ENCODE measurements at regions not wholly inside any gene's neighbourhood (a gene's known extent, or its start where the extent isn't known, plus 50 kb on each side); places are given as distances from the start of the nearest gene placed in this dataset.

- Mint-ChIP-seq H3K36me3 (no peaks in the 10 kb centered on the region), H3K27me3 (peaks cover 3% of the 10 kb centered on the region), H3K27ac (no peak overlapping the region), H3K4me3 (no peak overlapping the region), H3K4me1 (ENCODE audit: unreplicated experiment) (peaks cover 8% of the 10 kb centered on the region), H3K9me3 (no peaks in the 10 kb centered on the region)
- no peak for DNase-seq (ENCODE audit: extremely low spot score, unreplicated experiment)
- TF ChIP-seq CTCF (conservative IDR thresholded peaks at IDR 0.05), result no peak
Measured at GRCh38 chr1:214107322-214108096, 119.7 kb downstream of the PROX1 start.

GRCh38 chr1:214108097-214108446 is 120.3 kb downstream of the PROX1 start:
- no peak for DNase-seq (ENCODE audit: extremely low spot score, unreplicated experiment)
- no peak for TF ChIP-seq CTCF (conservative IDR thresholded peaks at IDR 0.05)
- H3K9me3 Mint-ChIP-seq, result no peaks in the 10 kb centered on the region
- no peaks in the 10 kb centered on the region for H3K36me3 Mint-ChIP-seq
- H3K27ac Mint-ChIP-seq, result no peak overlapping the region
- no peak overlapping the region for H3K4me3 Mint-ChIP-seq
- H3K27me3 Mint-ChIP-seq, result peaks cover 3% of the 10 kb centered on the region
- peaks cover 8% of the 10 kb centered on the region for H3K4me1 Mint-ChIP-seq (ENCODE audit: unreplicated experiment)

GRCh38 chr1:214111796-214112195 is 124.0 kb downstream of the PROX1 start:
- H3K36me3 Mint-ChIP-seq, result no peaks in the 10 kb centered on the region
- H3K27me3 Mint-ChIP-seq, result peaks cover 3% of the 10 kb centered on the region
- H3K4me3 Mint-ChIP-seq, result no peak overlapping the region
- no peak for TF ChIP-seq CTCF (conservative IDR thresholded peaks at IDR 0.05)
- no peak overlapping the region for H3K27ac Mint-ChIP-seq
- no peak for DNase-seq (ENCODE audit: extremely low spot score, unreplicated experiment)
- peaks cover under 1% of the 10 kb centered on the region for H3K9me3 Mint-ChIP-seq
- H3K4me1 Mint-ChIP-seq (ENCODE audit: unreplicated experiment), result peaks cover 8% of the 10 kb centered on the region

- Mint-ChIP-seq H3K27ac (no peak overlapping the region), H3K4me3 (no peak overlapping the region), H3K9me3 (peaks cover 12% of the 10 kb centered on the region), H3K27me3 (peaks cover under 1% of the 10 kb centered on the region), H3K4me1 (ENCODE audit: unreplicated experiment) (peaks cover 4% of the 10 kb centered on the region), H3K36me3 (no peaks in the 10 kb centered on the region)
- DNase-seq (ENCODE audit: extremely low spot score, unreplicated experiment), result no peak
- TF ChIP-seq CTCF (conservative IDR thresholded peaks at IDR 0.05), result no peak
Measured at GRCh38 chr1:214116258-214116657, 128.5 kb downstream of the PROX1 start.

GRCh38 chr1:214117780-214118179 is 130.0 kb downstream of the PROX1 start:
- Mint-ChIP-seq H3K9me3 (peaks cover 12% of the 10 kb centered on the region), H3K27ac (no peak overlapping the region), H3K36me3 (no peaks in the 10 kb centered on the region), H3K4me3 (no peak overlapping the region), H3K4me1 (ENCODE audit: unreplicated experiment) (peaks cover 5% of the 10 kb centered on the region), H3K27me3 (no peaks in the 10 kb centered on the region)
- TF ChIP-seq CTCF (conservative IDR thresholded peaks at IDR 0.05), result no peak
- no peak for DNase-seq (ENCODE audit: extremely low spot score, unreplicated experiment)
